Panc1 (cell line): ENCODE measurements at regions not wholly inside any gene's neighbourhood (a gene's known extent, or its start where the extent isn't known, plus 50 kb on each side); places are given as distances from the start of the nearest gene placed in this dataset.

ENCODE experiments used
- ATAC-seq: fragments of 200-7000 bp; cut with Tn5 transposase; 2 replicates; pipeline ENCODE4 v1.9.1; 2020; ENCODE audit warnings: mild to moderate bottlenecking, moderate library complexity
- BruUV-seq: library from RNA; stranded (reverse); fragments of 400-500 nt; replicated peaks from 2 replicates; lab custom pipeline; 2021; lab: Mats Ljungman, UMichigan
- CTCF ChIA-PET: fragments of 300-600 bp; sonication (Branson Sonifier 250); formaldehyde crosslinking; loops from one replicate; lab custom pipeline; 2022; ENCODE audit warnings: antibody characterized with exemption; lab: Charles Lee
- POLR2A ChIA-PET: fragments of 300-600 bp; sonication (Branson Sonifier 250); formaldehyde crosslinking; loops from one replicate; lab custom pipeline; 2022; ENCODE audit warnings: antibody characterized with exemption; lab: Charles Lee
- DNase-seq: peaks from one replicate; pipeline ENCODE4 v3.0.0-alpha.2; 2010; ENCODE audit warnings: low read depth, low spot score
- H3K27ac ChIP-seq: 2 replicates; pipeline ENCODE4 v1.5.1; 2011; ENCODE audit warnings: mild to moderate bottlenecking, low read length, inconsistent platforms
- H3K27me3 ChIP-seq: fragments of 200-500 bp; sonication (Bioruptor generic); 2 replicates; pipeline ENCODE4 v1.6.0; 2014; ENCODE audit warnings: low read length, inconsistent platforms; ENCODE audit not compliant: control insufficient read depth, insufficient read depth
- H3K36me3 ChIP-seq: fragments of 200-500 bp; sonication (Bioruptor generic); 2 replicates; pipeline ENCODE4 v1.5.1; 2014; ENCODE audit warnings: inconsistent platforms, mild to moderate bottlenecking, low read length, moderate library complexity; ENCODE audit not compliant: control insufficient read depth, insufficient read depth
- H3K4me1 ChIP-seq: 2 replicates; pipeline ENCODE4 v1.5.1; 2011; ENCODE audit warnings: inconsistent platforms, mild to moderate bottlenecking, low read length, moderate library complexity; ENCODE audit not compliant: control insufficient read depth, insufficient read depth
- H3K4me3 ChIP-seq, 2 experiments: 2 replicates each; pipeline ENCODE4 v1.5.1; 2011 to 2012; ENCODE audit warnings: low read depth in 2 of 2, low read length in 2 of 2, mild to moderate bottlenecking in 2 of 2, inconsistent platforms in 1 of 2, moderate library complexity in 1 of 2
- H3K9me3 ChIP-seq: fragments of 200-500 bp; sonication (Bioruptor generic); 2 replicates; pipeline ENCODE4 v1.5.1; 2014; ENCODE audit warnings: low read depth, mild to moderate bottlenecking, inconsistent platforms, low read length, moderate library complexity; ENCODE audit not compliant: control insufficient read depth, insufficient read depth
- POLR2AphosphoS5 ChIP-seq: IDR thresholded peaks from 2 replicates; pipeline ENCODE4 v1.6.1; 2012; ENCODE audit warnings: mild to moderate bottlenecking, low read depth, low read length, moderate library complexity
- REST ChIP-seq, 2 experiments: IDR thresholded peaks; 2 replicates each; pipeline ENCODE4 v1.6.1; 2011 to 2012; ENCODE audit warnings: low read depth in 2 of 2, control low read depth in 1 of 2, low read length in 1 of 2, mild to moderate bottlenecking in 1 of 2, moderate library complexity in 1 of 2; ENCODE audit not compliant: insufficient read depth in 1 of 2
- SIN3A ChIP-seq: IDR thresholded peaks from 2 replicates; pipeline ENCODE4 v1.6.1; 2012; ENCODE audit warnings: low read depth, mild to moderate bottlenecking, low read length, moderate library complexity, borderline replicate concordance; ENCODE audit not compliant: insufficient read depth
- TCF7L2 ChIP-seq: IDR thresholded peaks from 2 replicates; pipeline ENCODE4 v1.6.1; 2011; ENCODE audit warnings: mild to moderate bottlenecking, low read depth, low read length, inconsistent platforms
- in situ Hi-C: cut with HindIII; loops from 2 replicates; pipeline ENCODE4 v1.10.0; 2016; ENCODE audit warnings: low sequenced_read_pairs, low pct_unique_long_range_greater_than_20kb
- intact Hi-C: fragments of 100-400 bp; cut with micrococcal nuclease; formaldehyde crosslinking; loops from one replicate; pipeline ENCODE4 v1.10.0; 2022; ENCODE audit not compliant: unreplicated experiment
- TF ChIP-seq, protein P1 (sequence below): fragments of 450-650 bp; IDR thresholded peaks from 2 replicates; pipeline ENCODE4 v1.5.1; 2017; ENCODE audit warnings: mild to moderate bottlenecking

DNA sequence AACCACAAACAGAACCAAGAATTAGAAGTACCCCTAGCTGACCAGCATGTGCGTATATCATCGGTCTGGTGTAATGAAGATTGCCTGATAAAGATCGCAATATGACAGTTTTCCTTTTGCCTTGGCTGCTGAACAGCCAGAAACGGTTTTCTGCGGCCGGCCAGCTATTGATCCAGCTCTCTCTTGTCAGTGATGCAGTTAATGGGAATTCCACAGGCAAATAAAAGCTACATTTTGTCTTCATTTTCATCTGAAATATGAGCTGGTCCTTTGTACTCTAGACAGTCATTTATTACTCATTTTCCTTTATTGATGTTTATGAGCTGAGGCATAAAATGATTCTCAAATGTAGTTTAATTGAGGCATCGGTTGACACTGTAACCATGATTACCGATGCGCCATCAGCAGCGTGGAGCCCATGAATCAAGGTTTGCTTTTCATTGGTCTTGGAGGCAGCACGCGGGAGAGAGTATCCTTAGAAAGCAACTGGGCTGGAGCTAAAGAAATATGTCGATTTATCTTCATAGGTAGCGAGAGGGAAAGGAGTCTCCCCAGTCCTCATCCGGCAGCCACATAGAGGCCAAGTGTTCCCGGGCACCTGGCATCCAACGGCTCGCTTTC is 535.2 kb downstream of the GALR1 start:
- no peak for DNase-seq
- CTCF ChIA-PET = no interaction called here
- no TSS peak for BruUV-seq
- in situ Hi-C loops (no loop called here), intact Hi-C loops (no loop called here)
- Histone ChIP-seq H3K27ac (no peak overlapping the region), H3K4me3 (no peak overlapping the region), H3K9me3 (no peaks in the 10 kb centered on the region), H3K36me3 (no peaks in the 10 kb centered on the region), H3K4me1 (no peaks in the 10 kb centered on the region), H3K27me3 (peaks cover 24% of the 10 kb centered on the region)
- POLR2A ChIA-PET = no interaction called here
- no peak for ATAC-seq
- no peak for TF ChIP-seq SIN3A
- no peak for TF ChIP-seq REST (IDR thresholded peaks at IDR 0.05; ENCODE audit: insufficient read depth in 1 of 2, low read depth in 2 of 2, low read length in 1 of 2)
- TF ChIP-seq, protein P1, sequence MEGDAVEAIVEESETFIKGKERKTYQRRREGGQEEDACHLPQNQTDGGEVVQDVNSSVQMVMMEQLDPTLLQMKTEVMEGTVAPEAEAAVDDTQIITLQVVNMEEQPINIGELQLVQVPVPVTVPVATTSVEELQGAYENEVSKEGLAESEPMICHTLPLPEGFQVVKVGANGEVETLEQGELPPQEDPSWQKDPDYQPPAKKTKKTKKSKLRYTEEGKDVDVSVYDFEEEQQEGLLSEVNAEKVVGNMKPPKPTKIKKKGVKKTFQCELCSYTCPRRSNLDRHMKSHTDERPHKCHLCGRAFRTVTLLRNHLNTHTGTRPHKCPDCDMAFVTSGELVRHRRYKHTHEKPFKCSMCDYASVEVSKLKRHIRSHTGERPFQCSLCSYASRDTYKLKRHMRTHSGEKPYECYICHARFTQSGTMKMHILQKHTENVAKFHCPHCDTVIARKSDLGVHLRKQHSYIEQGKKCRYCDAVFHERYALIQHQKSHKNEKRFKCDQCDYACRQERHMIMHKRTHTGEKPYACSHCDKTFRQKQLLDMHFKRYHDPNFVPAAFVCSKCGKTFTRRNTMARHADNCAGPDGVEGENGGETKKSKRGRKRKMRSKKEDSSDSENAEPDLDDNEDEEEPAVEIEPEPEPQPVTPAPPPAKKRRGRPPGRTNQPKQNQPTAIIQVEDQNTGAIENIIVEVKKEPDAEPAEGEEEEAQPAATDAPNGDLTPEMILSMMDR = no peak
- TF ChIP-seq POLR2AphosphoS5 = no peak
- no peak for TF ChIP-seq TCF7L2

- intact Hi-C loops (no loop called here), in situ Hi-C loops (no loop called here)
- no peak overlapping the region for H3K27ac ChIP-seq
- ATAC-seq (no peak), DNase-seq (no peak)
- POLR2A ChIA-PET = no interaction called here
- no TSS peak for BruUV-seq
- TF ChIP-seq TCF7L2 (no peak), REST (IDR thresholded peaks at IDR 0.05; ENCODE audit: insufficient read depth in 1 of 2, low read depth in 2 of 2, low read length in 1 of 2) (no peak), SIN3A (no peak), POLR2AphosphoS5 (no peak)
- TF ChIP-seq, protein P1 = no peak
- no peaks in the 10 kb centered on the region for H3K36me3 ChIP-seq
- CTCF ChIA-PET = no interaction called here
- peaks cover 24% of the 10 kb centered on the region for H3K27me3 ChIP-seq
- H3K9me3 ChIP-seq = no peaks in the 10 kb centered on the region
- no peak overlapping the region for H3K4me3 ChIP-seq
- no peaks in the 10 kb centered on the region for H3K4me1 ChIP-seq
Observed at GRCh38 chr18:77785415-77785975, 535.8 kb downstream of the GALR1 start.
